Tibial nerve (tissue), 4 donors: ENCODE measurements at regions not wholly inside any gene's neighbourhood (a gene's known extent, or its start where the extent isn't known, plus 50 kb on each side); places are given as distances from the start of the nearest gene placed in this dataset.

Experiments
- DNase-seq, 2 donors: peaks; one replicate each; pipeline ENCODE4 v3.0.0-alpha.2; 2019; ENCODE audit warnings: low spot score in 2 of 2
- H3K27ac ChIP-seq, 4 donors: fragments of 200-600 bp; sonication (generic) in 3 of 4; one replicate each; pipeline ENCODE4 v1.5.1; 2017 to 2019; ENCODE audit warnings: mild to moderate bottlenecking in 1 of 4
- H3K27me3 ChIP-seq, 2 donors: fragments of 200-600 bp; sonication (generic) in 1 of 2; one replicate each; pipeline versions ENCODE4 v1.5.1 to v1.6.0; 2017 to 2019
- H3K36me3 ChIP-seq, 3 donors: fragments of 200-600 bp; sonication (generic); one replicate each; pipeline ENCODE4 v1.5.1; 2018 to 2019
- H3K4me1 ChIP-seq, 4 donors: fragments of 200-600 bp; sonication (generic) in 3 of 4; one replicate each; pipeline ENCODE4 v1.5.1; 2017 to 2019
- H3K4me3 ChIP-seq, 4 donors: fragments of 200-600 bp; sonication (generic) in 3 of 4; one replicate each; pipeline ENCODE4 v1.5.1; 2017 to 2019; ENCODE audit warnings: mild to moderate bottlenecking in 1 of 4, moderate library complexity in 1 of 4
- H3K9me3 ChIP-seq, 4 donors: fragments of 200-600 bp; sonication (generic) in 3 of 4; one replicate each; pipeline ENCODE4 v1.5.1; 2017 to 2019
- EP300 ChIP-seq, 2 donors: sonication (generic); formaldehyde crosslinking; IDR thresholded peaks; one replicate each; pipeline ENCODE4 v1.6.1; 2017; ENCODE audit warnings: antibody characterized with exemption in 2 of 2, mild to moderate bottlenecking in 1 of 2
- POLR2A ChIP-seq, 2 donors: fragments of 450-650 bp; IDR thresholded peaks; one replicate each; pipeline ENCODE4 v1.6.1; 2017; ENCODE audit warnings: antibody characterized with exemption in 2 of 2, mild to moderate bottlenecking in 2 of 2, moderate library complexity in 2 of 2
- WGBS, 2 donors: methylation state at CpG; one replicate each; pipeline ENCODE4 v1.1.5; 2018; 5-methylcytosine and 5-hydroxymethylcytosine counted together
- TF ChIP-seq, protein P1 (sequence below), 5 experiments: fragments of 200-600 bp in 3 of 5; fragments of 450-650 bp in 2 of 5; sonication (generic) in 3 of 5; IDR thresholded peaks; one replicate each; pipeline ENCODE4 v1.5.1; 2016 to 2019; ENCODE audit warnings: antibody characterized with exemption in 5 of 5, mild to moderate bottlenecking in 3 of 5, moderate library complexity in 2 of 5

DNA sequence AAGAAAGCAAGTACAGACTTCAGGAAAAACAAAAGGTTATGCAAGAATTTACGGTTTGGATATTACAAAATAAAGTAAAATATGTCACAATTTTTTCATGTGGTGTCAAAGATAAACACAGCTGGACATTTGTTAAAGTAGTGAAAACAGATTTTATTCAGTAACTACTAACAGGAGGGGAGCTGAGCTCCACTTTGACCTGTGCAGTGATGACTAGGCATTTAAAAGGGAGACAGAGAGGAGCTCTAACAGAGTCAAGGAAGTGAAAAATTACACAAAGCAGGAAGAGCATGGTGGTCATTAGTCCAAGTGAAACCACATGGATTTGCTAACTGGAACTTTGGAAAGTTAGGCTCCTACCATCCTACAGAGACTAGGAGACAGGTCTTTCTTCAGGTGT, 263.6 kb upstream of the PCSK5 start:
- Histone ChIP-seq H3K36me3 (no peaks in the 10 kb centered on the region), H3K4me1 (no peaks in the 10 kb centered on the region), H3K4me3 (no peak overlapping the region), H3K27me3 (no peaks in the 10 kb centered on the region), H3K9me3 (no peaks in the 10 kb centered on the region), H3K27ac (no peak overlapping the region)
- TF ChIP-seq, protein P1, sequence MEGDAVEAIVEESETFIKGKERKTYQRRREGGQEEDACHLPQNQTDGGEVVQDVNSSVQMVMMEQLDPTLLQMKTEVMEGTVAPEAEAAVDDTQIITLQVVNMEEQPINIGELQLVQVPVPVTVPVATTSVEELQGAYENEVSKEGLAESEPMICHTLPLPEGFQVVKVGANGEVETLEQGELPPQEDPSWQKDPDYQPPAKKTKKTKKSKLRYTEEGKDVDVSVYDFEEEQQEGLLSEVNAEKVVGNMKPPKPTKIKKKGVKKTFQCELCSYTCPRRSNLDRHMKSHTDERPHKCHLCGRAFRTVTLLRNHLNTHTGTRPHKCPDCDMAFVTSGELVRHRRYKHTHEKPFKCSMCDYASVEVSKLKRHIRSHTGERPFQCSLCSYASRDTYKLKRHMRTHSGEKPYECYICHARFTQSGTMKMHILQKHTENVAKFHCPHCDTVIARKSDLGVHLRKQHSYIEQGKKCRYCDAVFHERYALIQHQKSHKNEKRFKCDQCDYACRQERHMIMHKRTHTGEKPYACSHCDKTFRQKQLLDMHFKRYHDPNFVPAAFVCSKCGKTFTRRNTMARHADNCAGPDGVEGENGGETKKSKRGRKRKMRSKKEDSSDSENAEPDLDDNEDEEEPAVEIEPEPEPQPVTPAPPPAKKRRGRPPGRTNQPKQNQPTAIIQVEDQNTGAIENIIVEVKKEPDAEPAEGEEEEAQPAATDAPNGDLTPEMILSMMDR (IDR thresholded peaks at IDR 0.05) = no peak
- no peak for TF ChIP-seq POLR2A (IDR thresholded peaks at IDR 0.05)
- no peak for TF ChIP-seq EP300 (IDR thresholded peaks at IDR 0.05)
- 57 to 61% methylated on average over 1 of the region's 1 CpG for WGBS, 2 donors
- DNase-seq = no peak

DNA sequence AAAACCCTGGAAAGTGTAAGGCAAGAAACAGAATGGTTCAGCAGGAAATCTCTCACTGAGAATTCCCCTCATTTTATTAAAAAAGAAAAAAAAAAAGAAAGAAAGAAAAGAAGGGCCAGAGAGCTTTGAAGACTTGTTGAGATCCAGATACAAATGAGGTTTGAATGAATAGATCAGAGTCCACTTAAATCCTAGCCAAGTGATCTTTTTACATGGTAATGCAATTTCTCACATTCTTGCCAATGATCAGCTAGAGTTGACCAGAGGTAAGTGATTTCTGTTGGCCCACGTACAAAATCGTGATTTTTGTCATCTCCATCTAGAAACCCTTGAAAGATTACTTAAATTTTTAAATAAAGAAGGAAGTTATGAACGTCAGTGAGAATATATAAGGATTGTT, 261.5 kb upstream of the PCSK5 start:
- H3K27ac ChIP-seq = no peak overlapping the region
- no peaks in the 10 kb centered on the region for H3K36me3 ChIP-seq
- DNase-seq = no peak
- no peaks in the 10 kb centered on the region for H3K4me1 ChIP-seq
- WGBS, 2 donors = 64 to 74% methylated on average over 3 of the region's 3 CpGs
- no peaks in the 10 kb centered on the region for H3K9me3 ChIP-seq
- H3K4me3 ChIP-seq = no peak overlapping the region
- TF ChIP-seq POLR2A (IDR thresholded peaks at IDR 0.05) (no peak), EP300 (IDR thresholded peaks at IDR 0.05) (no peak)
- TF ChIP-seq, protein P1 (IDR thresholded peaks at IDR 0.05) = no peak
- H3K27me3 ChIP-seq = no peaks in the 10 kb centered on the region

DNA sequence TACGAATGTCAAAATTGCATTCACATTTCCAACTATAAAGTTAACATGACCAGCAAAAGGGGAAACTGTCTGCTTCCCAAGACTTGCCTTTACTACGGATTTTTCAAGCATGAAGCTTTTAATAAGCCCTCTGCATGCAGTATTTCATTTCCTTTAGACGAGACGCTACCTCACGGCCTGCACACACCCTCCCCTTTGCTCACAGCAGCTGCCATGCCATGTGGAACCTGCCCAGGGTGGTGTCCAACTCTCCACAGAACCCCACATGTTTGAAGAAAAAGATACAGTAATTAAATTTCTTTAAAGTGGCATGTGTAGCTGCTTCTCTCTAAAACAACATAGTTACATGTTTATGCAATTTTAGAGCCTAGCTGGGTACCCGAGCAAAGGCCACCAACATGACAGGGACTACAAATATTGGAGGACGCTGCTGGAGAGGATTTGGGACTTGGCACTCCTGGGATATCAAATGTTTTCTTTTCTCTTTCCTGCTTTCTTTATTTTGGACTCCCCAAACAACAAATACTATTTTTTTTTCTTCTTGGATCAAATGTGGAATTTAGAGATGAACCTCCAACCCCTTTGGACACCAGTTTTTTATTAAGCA, 256.9 kb upstream of the PCSK5 start:
- Histone ChIP-seq H3K27ac (no peak overlapping the region), H3K4me3 (no peak overlapping the region), H3K4me1 (peaks cover 0 to 2% (median 0%) of the 10 kb centered on the region in 4 donors), H3K9me3 (no peaks in the 10 kb centered on the region), H3K36me3 (no peaks in the 10 kb centered on the region), H3K27me3 (no peaks in the 10 kb centered on the region)
- DNase-seq = no peak
- TF ChIP-seq, protein P1 (IDR thresholded peaks at IDR 0.05) = no peak
- TF ChIP-seq POLR2A (IDR thresholded peaks at IDR 0.05) (no peak), EP300 (IDR thresholded peaks at IDR 0.05) (no peak)
- 51 to 62% methylated on average over 7 of the region's 7 CpGs for WGBS, 2 donors

DNA sequence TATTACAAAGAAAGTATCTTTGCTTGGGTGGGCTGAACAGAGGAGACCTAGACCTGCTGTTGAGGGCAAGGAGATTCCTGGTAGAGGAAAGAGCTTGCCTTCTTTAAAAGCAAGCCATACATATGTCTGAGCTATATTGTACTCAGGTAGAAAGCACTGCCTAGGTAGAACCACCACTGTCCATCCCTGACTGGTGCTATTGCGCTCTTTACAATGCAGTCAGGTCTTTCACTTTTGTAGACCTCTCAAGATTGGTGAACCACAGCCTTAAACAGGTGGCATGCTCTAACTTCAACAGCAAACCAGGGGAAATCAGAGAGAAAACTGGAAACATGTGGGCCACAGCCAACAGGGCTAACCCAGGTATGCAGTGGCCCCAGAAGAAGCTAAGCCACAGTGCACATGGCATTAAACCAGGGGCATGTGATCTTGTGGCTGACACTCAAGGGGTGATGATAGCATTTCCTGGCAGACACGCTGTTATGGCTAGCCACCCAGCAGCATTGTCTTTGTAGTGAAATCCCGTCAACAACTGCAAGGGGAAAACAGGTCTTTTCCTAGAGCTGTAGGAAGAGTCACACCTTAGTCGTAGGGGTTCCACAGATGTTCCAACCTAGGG, 253.9 kb upstream of the PCSK5 start:
- H3K9me3 ChIP-seq = no peaks in the 10 kb centered on the region
- no peaks in the 10 kb centered on the region for H3K27me3 ChIP-seq
- no peaks in the 10 kb centered on the region for H3K36me3 ChIP-seq
- TF ChIP-seq POLR2A (IDR thresholded peaks at IDR 0.05) (no peak), EP300 (IDR thresholded peaks at IDR 0.05) (no peak)
- TF ChIP-seq, protein P1 (IDR thresholded peaks at IDR 0.05) = no peak
- peaks cover 0 to 16% (median 0%) of the 10 kb centered on the region in 4 donors for H3K4me1 ChIP-seq
- 78 to 89% methylated on average over 4 of the region's 4 CpGs for WGBS, 2 donors
- H3K4me3 ChIP-seq = no peak overlapping the region
- DNase-seq = no peak
- no peak overlapping the region for H3K27ac ChIP-seq

DNA sequence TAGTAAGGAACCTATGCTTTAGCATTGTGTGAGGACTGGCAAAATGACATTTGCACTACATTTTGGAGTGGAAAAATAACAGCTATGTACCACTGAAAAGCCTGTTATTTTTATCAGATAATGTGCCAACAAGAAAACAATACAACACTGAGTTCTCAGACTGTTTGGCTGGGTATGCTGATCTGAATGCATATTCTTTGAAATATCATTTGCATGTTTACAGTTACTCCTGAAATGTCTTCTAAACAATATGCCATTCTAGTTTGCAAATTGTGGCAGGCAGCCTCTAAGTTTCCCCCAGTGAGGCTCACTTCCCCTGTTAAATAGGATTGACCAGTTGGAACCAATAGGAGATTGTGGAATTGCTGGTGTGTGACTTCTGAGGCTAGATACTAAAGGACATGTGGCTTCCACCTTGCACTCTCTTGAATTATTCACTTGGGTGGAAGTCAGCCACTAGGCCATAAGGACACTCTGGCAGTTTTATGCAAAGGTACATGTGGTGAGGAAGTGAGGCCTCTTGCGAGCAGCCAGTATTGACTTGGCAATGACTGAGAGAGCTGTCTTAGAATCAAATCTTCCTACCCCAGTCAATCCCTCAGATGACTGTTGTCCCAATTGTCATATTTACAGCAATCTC, 250.4 kb upstream of the PCSK5 start:
- 90 to 92% methylated on average over 1 of the region's 1 CpG for WGBS, 2 donors
- Histone ChIP-seq H3K4me1 (peaks cover 0 to 16% (median 0%) of the 10 kb centered on the region in 4 donors), H3K27me3 (no peaks in the 10 kb centered on the region), H3K9me3 (no peaks in the 10 kb centered on the region), H3K4me3 (no peak overlapping the region), H3K36me3 (no peaks in the 10 kb centered on the region), H3K27ac (no peak overlapping the region)
- TF ChIP-seq EP300 (IDR thresholded peaks at IDR 0.05) (no peak), POLR2A (IDR thresholded peaks at IDR 0.05) (no peak)
- TF ChIP-seq, protein P1 (IDR thresholded peaks at IDR 0.05) = no peak
- DNase-seq = no peak
